HepG2 (cell line): ENCODE measurements at regions not wholly inside any gene's neighbourhood (a gene's known extent, or its start where the extent isn't known, plus 50 kb on each side); places are given as distances from the start of the nearest gene placed in this dataset.

Experiments
- AHDC1 ChIP-seq: sonication (generic); formaldehyde crosslinking; IDR thresholded peaks from 2 replicates; pipeline ENCODE4 v1.5.1; 2020; ENCODE audit warnings: mild to moderate bottlenecking, missing genetic modification reagents, borderline replicate concordance
- BRF2 ChIP-seq: sonication (generic); formaldehyde crosslinking; IDR thresholded peaks from 2 replicates; pipeline ENCODE4 v1.8.1; 2022; ENCODE audit warnings: mild to moderate bottlenecking, missing genetic modification reagents
- CREM ChIP-seq, 2 experiments: sonication (generic) in 1 of 2; formaldehyde crosslinking in 1 of 2; IDR thresholded peaks; 2 replicates each; pipeline versions ENCODE4 v1.4.0 to v1.6.1; 2016 to 2020; ENCODE audit warnings: antibody characterized with exemption in 1 of 2, mild to moderate bottlenecking in 1 of 2, missing genetic modification reagents in 1 of 2
- FIP1L1 ChIP-seq: fragments of 200-400 bp; formaldehyde crosslinking; IDR thresholded peaks from 2 replicates; pipeline ENCODE4 v1.6.1; 2018; ENCODE audit warnings: low read depth, mild to moderate bottlenecking, low read length, moderate library complexity, borderline replicate concordance; ENCODE audit not compliant: insufficient read depth
- MNT ChIP-seq: fragments of 450-650 bp; IDR thresholded peaks from 2 replicates; pipeline ENCODE4 v1.6.1; 2016
- NR2F1 ChIP-seq, 2 experiments: fragments of 450-650 bp in 1 of 2; formaldehyde crosslinking in 1 of 2; IDR thresholded peaks; 2 replicates each; pipeline versions ENCODE4 v1.5.0 to v1.6.1; 2016 to 2020; ENCODE audit warnings: mild to moderate bottlenecking in 1 of 2, missing compliant biosample characterization in 1 of 2, missing genetic modification reagents in 1 of 2, moderate library complexity in 1 of 2
- PHF8 ChIP-seq: sonication (generic); formaldehyde crosslinking; IDR thresholded peaks from 2 replicates; pipeline ENCODE4 v1.5.0; 2020; ENCODE audit warnings: missing genetic modification reagents
- RARA ChIP-seq: IDR thresholded peaks from 2 replicates; pipeline ENCODE4 v1.6.1; 2016; ENCODE audit warnings: missing genetic modification reagents, missing compliant biosample characterization
- TAF15 ChIP-seq: fragments of 200-400 bp; formaldehyde crosslinking; IDR thresholded peaks from one replicate; pipeline ENCODE4 v1.6.1; 2018; ENCODE audit warnings: mild to moderate bottlenecking, low read depth, low read length; ENCODE audit not compliant: poor library complexity, severe bottlenecking
- TBX3 ChIP-seq: fragments of 450-650 bp; IDR thresholded peaks from 2 replicates; pipeline ENCODE4 v1.6.1; 2017; ENCODE audit warnings: antibody characterized with exemption, mild to moderate bottlenecking, inconsistent platforms, borderline replicate concordance
- TERF1 ChIP-seq: sonication (generic); formaldehyde crosslinking; IDR thresholded peaks from 2 replicates; pipeline ENCODE4 v1.8.0; 2022; ENCODE audit warnings: mild to moderate bottlenecking, missing genetic modification reagents, moderate library complexity
- YEATS4 ChIP-seq: sonication (generic); formaldehyde crosslinking; IDR thresholded peaks from 2 replicates; pipeline ENCODE4 v1.4.0; 2020; ENCODE audit warnings: missing genetic modification reagents, borderline replicate concordance
- ZKSCAN1 ChIP-seq: fragments of 150-350 bp; IDR thresholded peaks from 2 replicates; pipeline ENCODE4 v1.6.1; 2014; ENCODE audit warnings: low read length
- ZMYM2 ChIP-seq: sonication (generic); formaldehyde crosslinking; IDR thresholded peaks from 2 replicates; pipeline ENCODE4 v1.8.0; 2022; ENCODE audit warnings: mild to moderate bottlenecking, missing genetic modification reagents
- ZNF101 ChIP-seq: sonication (generic); formaldehyde crosslinking; IDR thresholded peaks from 2 replicates; pipeline ENCODE4 v1.4.0; 2020; ENCODE audit warnings: mild to moderate bottlenecking, low read depth, missing genetic modification reagents, borderline replicate concordance
- ZNF552 ChIP-seq: sonication (generic); formaldehyde crosslinking; IDR thresholded peaks from 2 replicates; pipeline ENCODE4 v1.9.0; 2022; ENCODE audit warnings: missing genetic modification reagents, mild to moderate bottlenecking, borderline replicate concordance
- ZNF615 ChIP-seq: sonication (generic); formaldehyde crosslinking; IDR thresholded peaks from 2 replicates; pipeline ENCODE4 v1.5.0; 2020; ENCODE audit warnings: mild to moderate bottlenecking, missing genetic modification reagents, borderline replicate concordance

- TF ChIP-seq RARA (CRISPR knock-in tag), result peak; percentile 54
- TF ChIP-seq ZNF101 (CRISPR knock-in tag), result no peak
- TF ChIP-seq TERF1 (CRISPR knock-in tag), result no peak
- TF ChIP-seq NR2F1 (CRISPR knock-in tag; IDR thresholded peaks at IDR 0.05), result no peak
- TF ChIP-seq PHF8 (CRISPR knock-in tag), result no peak
- no peak for TF ChIP-seq ZNF552 (CRISPR knock-in tag)
- TF ChIP-seq ZNF615 (CRISPR knock-in tag), result no peak
- no peak for TF ChIP-seq TAF15
- no peak for TF ChIP-seq CREM (IDR thresholded peaks at IDR 0.05)
- no peak for TF ChIP-seq CREM (CRISPR knock-in tag; IDR thresholded peaks at IDR 0.05)
- no peak for TF ChIP-seq BRF2 (CRISPR knock-in tag)
- no peak for TF ChIP-seq ZMYM2
- TF ChIP-seq TBX3, result no peak
- no peak for TF ChIP-seq FIP1L1
- no peak; the same call in 1 of the 2 replicates for TF ChIP-seq AHDC1 (CRISPR knock-in tag)
- peak; percentile 63 for TF ChIP-seq MNT
- no peak for TF ChIP-seq ZKSCAN1
- no peak for TF ChIP-seq YEATS4 (CRISPR knock-in tag)
Observed at GRCh38 chr10:4663162-4663992, 162.6 kb upstream of the AKR1E2 start (continued).
